Calu3 (cell line): ENCODE measurements at regions not wholly inside any gene's neighbourhood (a gene's known extent, or its start where the extent isn't known, plus 50 kb on each side); places are given as distances from the start of the nearest gene placed in this dataset.

ENCODE experiments used
- BruUV-seq: library from RNA; stranded (reverse); fragments of 400-500 nt; replicated peaks from 2 replicates; lab custom pipeline; 2021; lab: Mats Ljungman, UMichigan
- CTCF ChIA-PET: fragments of 300-600 bp; sonication (Branson Sonifier 250); formaldehyde crosslinking; loops from one replicate; lab custom pipeline; 2022; ENCODE audit warnings: antibody characterized with exemption; lab: Charles Lee
- DNase-seq: peaks from one replicate; pipeline ENCODE4 v3.0.0; 2022
- H3K27ac Mint-ChIP-seq: one replicate; pipeline ENCODE4 v1.8.0; 2022; ENCODE audit warnings: mixed read lengths; ENCODE audit not compliant: unreplicated experiment
- H3K27me3 Mint-ChIP-seq: one replicate; pipeline ENCODE4 v1.8.0; 2022; ENCODE audit warnings: mixed read lengths; ENCODE audit not compliant: unreplicated experiment
- H3K36me3 Mint-ChIP-seq: one replicate; pipeline ENCODE4 v1.8.0; 2022; ENCODE audit warnings: mild to moderate bottlenecking, moderate library complexity, mixed read lengths; ENCODE audit not compliant: insufficient read depth, unreplicated experiment
- H3K4me1 Mint-ChIP-seq: one replicate; pipeline ENCODE4 v1.8.0; 2022; ENCODE audit warnings: mild to moderate bottlenecking, low read depth, mixed read lengths; ENCODE audit not compliant: unreplicated experiment
- H3K4me3 Mint-ChIP-seq: one replicate; pipeline ENCODE4 v1.8.0; 2022; ENCODE audit warnings: mild to moderate bottlenecking, low read depth, moderate library complexity, mixed read lengths; ENCODE audit not compliant: unreplicated experiment
- H3K9me3 Mint-ChIP-seq: one replicate; pipeline ENCODE4 v1.8.0; 2022; ENCODE audit warnings: low read depth, mixed read lengths; ENCODE audit not compliant: unreplicated experiment
- CTCF ChIP-seq: fragments of 200-600 bp; IDR thresholded peaks from one replicate; pipeline ENCODE4 v1.8.0; 2022; ENCODE audit warnings: antibody characterized with exemption; ENCODE audit not compliant: unreplicated experiment
- intact Hi-C: fragments of 100-400 bp; cut with micrococcal nuclease; formaldehyde crosslinking; loops from one replicate; pipeline ENCODE4 v1.10.0; 2022; ENCODE audit not compliant: unreplicated experiment

GRCh38 chr21:18877917-18878316 is 474.3 kb upstream of the TMPRSS15 start:
- Mint-ChIP-seq H3K36me3 (peaks cover 5% of the 10 kb centered on the region), H3K9me3 (no peaks in the 10 kb centered on the region), H3K27ac (no peak overlapping the region), H3K27me3 (no peaks in the 10 kb centered on the region), H3K4me1 (no peaks in the 10 kb centered on the region), H3K4me3 (no peak overlapping the region)
- no TSS peak for BruUV-seq
- DNase-seq, result no peak
- intact Hi-C loops, result no loop called here
- no peak for TF ChIP-seq CTCF
- CTCF ChIA-PET, result interaction anchor here (0.5 kb wide), 1 partner anchor 11 kb away, joined by 9 read pairs; no protein-coding TSS in a partner anchor

GRCh38 chr21:18887922-18888602 is 484.5 kb upstream of the TMPRSS15 start:
- DNase-seq, result no peak
- no peak for TF ChIP-seq CTCF
- intact Hi-C loops, result no loop called here
- no TSS peak for BruUV-seq
- no peaks in the 10 kb centered on the region for H3K4me1 Mint-ChIP-seq
- H3K27ac Mint-ChIP-seq, result no peak overlapping the region
- H3K36me3 Mint-ChIP-seq, result no peaks in the 10 kb centered on the region
- peaks cover 6% of the 10 kb centered on the region for H3K9me3 Mint-ChIP-seq
- H3K27me3 Mint-ChIP-seq, result no peaks in the 10 kb centered on the region
- no peak overlapping the region for H3K4me3 Mint-ChIP-seq
- CTCF ChIA-PET, result no interaction called here

- Mint-ChIP-seq H3K4me3 (no peak overlapping the region), H3K27me3 (no peaks in the 10 kb centered on the region)
- intact Hi-C loops, result no loop called here
Measured at GRCh38 chr21:18893406-18893805, 489.8 kb upstream of the TMPRSS15 start.

GRCh38 chr21:18894387-18894786 is 490.8 kb upstream of the TMPRSS15 start:
- no peak overlapping the region for H3K27ac Mint-ChIP-seq
- intact Hi-C loops, result no loop called here
- peaks cover 5% of the 10 kb centered on the region for H3K9me3 Mint-ChIP-seq
- BruUV-seq, result no TSS peak
- no peak overlapping the region for H3K4me3 Mint-ChIP-seq
- TF ChIP-seq CTCF, result no peak
- DNase-seq, result no peak
- H3K27me3 Mint-ChIP-seq, result no peaks in the 10 kb centered on the region
- CTCF ChIA-PET, result no interaction called here
- H3K4me1 Mint-ChIP-seq, result no peaks in the 10 kb centered on the region
- H3K36me3 Mint-ChIP-seq, result no peaks in the 10 kb centered on the region

More at GRCh38 chr21:18893406-18893805, 489.8 kb upstream of the TMPRSS15 start:
- no peaks in the 10 kb centered on the region for H3K4me1 Mint-ChIP-seq
- H3K9me3 Mint-ChIP-seq, result peaks cover 5% of the 10 kb centered on the region
- BruUV-seq, result no TSS peak
- CTCF ChIA-PET, result no interaction called here
- H3K27ac Mint-ChIP-seq, result no peak overlapping the region
- H3K36me3 Mint-ChIP-seq, result no peaks in the 10 kb centered on the region
- no peak for TF ChIP-seq CTCF
- DNase-seq, result no peak
